ENCODE measurements at regions not wholly inside any gene's neighbourhood (a gene's known extent, or its start where the extent isn't known, plus 50 kb on each side); places are given as distances from the start of the nearest gene placed in this dataset.

DNA sequence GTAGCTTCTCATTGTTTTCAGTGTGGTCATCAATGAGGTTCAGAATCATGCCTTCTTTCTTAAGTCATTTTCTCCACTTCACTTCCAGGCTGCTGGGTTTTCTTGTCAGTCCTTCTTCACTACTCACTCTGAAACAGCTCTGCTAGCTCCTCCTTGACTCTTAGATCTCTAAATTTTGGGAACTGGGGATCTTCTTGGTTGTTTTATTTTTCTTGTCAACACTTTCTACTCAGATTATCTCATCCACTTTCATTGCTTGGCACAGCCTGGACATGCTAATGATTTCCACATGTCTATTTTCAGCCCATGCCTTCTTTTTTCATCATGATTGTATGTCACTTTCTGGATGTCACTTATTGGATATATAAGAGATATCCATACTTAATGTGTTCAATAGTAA lies 517.8 kb upstream of the DSEL start:
- intact Hi-C loops (cut with DNase I), result no loop called here
- TF ChIP-seq, protein P1, sequence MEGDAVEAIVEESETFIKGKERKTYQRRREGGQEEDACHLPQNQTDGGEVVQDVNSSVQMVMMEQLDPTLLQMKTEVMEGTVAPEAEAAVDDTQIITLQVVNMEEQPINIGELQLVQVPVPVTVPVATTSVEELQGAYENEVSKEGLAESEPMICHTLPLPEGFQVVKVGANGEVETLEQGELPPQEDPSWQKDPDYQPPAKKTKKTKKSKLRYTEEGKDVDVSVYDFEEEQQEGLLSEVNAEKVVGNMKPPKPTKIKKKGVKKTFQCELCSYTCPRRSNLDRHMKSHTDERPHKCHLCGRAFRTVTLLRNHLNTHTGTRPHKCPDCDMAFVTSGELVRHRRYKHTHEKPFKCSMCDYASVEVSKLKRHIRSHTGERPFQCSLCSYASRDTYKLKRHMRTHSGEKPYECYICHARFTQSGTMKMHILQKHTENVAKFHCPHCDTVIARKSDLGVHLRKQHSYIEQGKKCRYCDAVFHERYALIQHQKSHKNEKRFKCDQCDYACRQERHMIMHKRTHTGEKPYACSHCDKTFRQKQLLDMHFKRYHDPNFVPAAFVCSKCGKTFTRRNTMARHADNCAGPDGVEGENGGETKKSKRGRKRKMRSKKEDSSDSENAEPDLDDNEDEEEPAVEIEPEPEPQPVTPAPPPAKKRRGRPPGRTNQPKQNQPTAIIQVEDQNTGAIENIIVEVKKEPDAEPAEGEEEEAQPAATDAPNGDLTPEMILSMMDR (IDR thresholded peaks at IDR 0.05), result no peak
- TF ChIP-seq POLR2AphosphoS5 (IDR thresholded peaks at IDR 0.05) (no peak), POLR2A (IDR thresholded peaks at IDR 0.05) (no peak)
- no peak for DNase-seq (ENCODE audit: low spot score)
- Histone ChIP-seq H3K36me3 (no peaks in the 10 kb centered on the region), H3K4me1 (replicated peaks) (no peaks in the 10 kb centered on the region), H3K27me3 (replicated peaks; ENCODE audit: insufficient read depth) (no peaks in the 10 kb centered on the region), H3K9me3 (no peaks in the 10 kb centered on the region), H3K4me3 (no peak overlapping the region), H3K27ac (no peak overlapping the region)

DNA sequence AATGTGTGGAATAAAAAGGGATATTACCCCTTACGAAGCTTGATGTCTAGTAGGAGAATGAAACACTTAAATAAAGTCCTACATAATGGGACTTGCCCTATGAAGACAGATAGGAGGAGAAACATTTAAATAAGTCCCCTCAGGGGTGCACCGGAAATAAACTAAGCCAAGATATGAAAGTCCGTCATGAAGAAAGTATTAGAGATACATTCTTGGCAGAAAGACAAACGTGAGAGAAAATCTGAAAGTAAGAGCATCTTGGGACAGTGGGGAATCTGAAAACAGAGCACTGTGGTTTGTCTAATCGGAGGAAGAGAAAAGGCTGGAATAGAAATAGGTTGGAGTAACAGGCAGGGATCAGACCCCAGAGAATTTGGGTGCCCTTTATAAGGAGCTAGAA lies 516.9 kb upstream of the DSEL start:
- no peak overlapping the region for H3K27ac ChIP-seq
- no peaks in the 10 kb centered on the region for H3K27me3 ChIP-seq (replicated peaks; ENCODE audit: insufficient read depth)
- no peaks in the 10 kb centered on the region for H3K9me3 ChIP-seq
- WGBS, result 84% methylated on average over 5 of the region's 5 CpGs
- no peak for TF ChIP-seq POLR2A (IDR thresholded peaks at IDR 0.05)
- TF ChIP-seq, protein P1 (IDR thresholded peaks at IDR 0.05), result no peak
- TF ChIP-seq POLR2AphosphoS5 (IDR thresholded peaks at IDR 0.05), result no peak
- no peaks in the 10 kb centered on the region for H3K36me3 ChIP-seq
- intact Hi-C loops (cut with DNase I), result no loop called here
- no peak overlapping the region for H3K4me3 ChIP-seq
- no peaks in the 10 kb centered on the region for H3K4me1 ChIP-seq (replicated peaks)
- no peak for DNase-seq (ENCODE audit: low spot score)

DNA sequence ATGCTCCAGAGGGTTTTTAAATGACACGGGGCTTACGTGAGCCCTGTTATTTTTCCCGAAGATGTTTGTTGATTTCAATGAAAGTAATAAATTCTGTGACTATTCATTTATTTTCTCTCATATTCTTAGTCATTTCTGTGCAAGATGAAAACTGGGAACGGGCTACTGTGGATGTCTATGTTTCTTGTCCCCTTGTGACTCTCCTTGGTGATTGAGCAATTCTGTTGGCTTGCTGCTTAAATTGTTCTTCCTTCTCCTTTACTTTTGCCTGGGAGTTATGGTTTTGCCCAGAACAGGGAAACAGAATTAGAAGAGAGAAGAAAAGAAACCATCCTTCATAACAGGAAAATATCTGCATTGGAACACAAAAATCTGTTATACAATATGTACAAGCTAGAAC lies 508.2 kb upstream of the DSEL start:
- 90% methylated on average over 4 of the region's 4 CpGs for WGBS
- TF ChIP-seq POLR2A (IDR thresholded peaks at IDR 0.05) (no peak), POLR2AphosphoS5 (IDR thresholded peaks at IDR 0.05) (no peak)
- TF ChIP-seq, protein P1 (IDR thresholded peaks at IDR 0.05), result no peak
- no peaks in the 10 kb centered on the region for H3K4me1 ChIP-seq (replicated peaks)
- no peak overlapping the region for H3K4me3 ChIP-seq
- no peaks in the 10 kb centered on the region for H3K9me3 ChIP-seq
- no peaks in the 10 kb centered on the region for H3K27me3 ChIP-seq (replicated peaks; ENCODE audit: insufficient read depth)
- intact Hi-C loops (cut with DNase I), result no loop called here
- H3K27ac ChIP-seq, result no peak overlapping the region
- DNase-seq (ENCODE audit: low spot score), result no peak
- no peaks in the 10 kb centered on the region for H3K36me3 ChIP-seq

GRCh38 chr18:68017385-68017784 lies 500.9 kb upstream of the DSEL start:
- DNase-seq (ENCODE audit: low spot score), result no peak
- H3K36me3 ChIP-seq, result no peaks in the 10 kb centered on the region

GRCh38 chr18:67997496-67997895 lies 481.0 kb upstream of the DSEL start:
- 64% methylated on average over 5 of the region's 5 CpGs for WGBS
- Histone ChIP-seq H3K27ac (no peak overlapping the region), H3K4me1 (replicated peaks) (no peaks in the 10 kb centered on the region), H3K9me3 (no peaks in the 10 kb centered on the region), H3K4me3 (no peak overlapping the region), H3K27me3 (replicated peaks; ENCODE audit: insufficient read depth) (peaks cover 2% of the 10 kb centered on the region), H3K36me3 (no peaks in the 10 kb centered on the region)
- no peak for TF ChIP-seq POLR2AphosphoS5 (IDR thresholded peaks at IDR 0.05)
- TF ChIP-seq, protein P1 (IDR thresholded peaks at IDR 0.05), result no peak
- TF ChIP-seq POLR2A (IDR thresholded peaks at IDR 0.05), result no peak
- intact Hi-C loops (cut with DNase I), result no loop called here
- no peak for DNase-seq (ENCODE audit: low spot score)

More at GRCh38 chr18:68017385-68017784, 500.9 kb upstream of the DSEL start:
- H3K4me1 ChIP-seq (replicated peaks), result no peaks in the 10 kb centered on the region
- no peaks in the 10 kb centered on the region for H3K9me3 ChIP-seq
- intact Hi-C loops (cut with DNase I), result no loop called here
- H3K27me3 ChIP-seq (replicated peaks; ENCODE audit: insufficient read depth), result no peaks in the 10 kb centered on the region
- no peak overlapping the region for H3K4me3 ChIP-seq
- TF ChIP-seq POLR2A (IDR thresholded peaks at IDR 0.05), result no peak
- TF ChIP-seq POLR2AphosphoS5 (IDR thresholded peaks at IDR 0.05), result no peak
- TF ChIP-seq, protein P1 (IDR thresholded peaks at IDR 0.05), result no peak
- WGBS, result 72% methylated on average over 8 of the region's 8 CpGs
- H3K27ac ChIP-seq, result no peak overlapping the region
